Fibroblast of the conjunctiva (primary cell): ENCODE measurements at regions not wholly inside any gene's neighbourhood (a gene's known extent, or its start where the extent isn't known, plus 50 kb on each side); places are given as distances from the start of the nearest gene placed in this dataset.
"Not testable (repeated sequence)": the region's sequence is repeated elsewhere in the genome, so short reads cannot be mapped to it uniquely, and the experiment has no call there.

Experiments used
- DNase-seq: peaks from one replicate; pipeline ENCODE4 v3.0.0-alpha.2; 2010; ENCODE audit warnings: low read depth

DNA sequence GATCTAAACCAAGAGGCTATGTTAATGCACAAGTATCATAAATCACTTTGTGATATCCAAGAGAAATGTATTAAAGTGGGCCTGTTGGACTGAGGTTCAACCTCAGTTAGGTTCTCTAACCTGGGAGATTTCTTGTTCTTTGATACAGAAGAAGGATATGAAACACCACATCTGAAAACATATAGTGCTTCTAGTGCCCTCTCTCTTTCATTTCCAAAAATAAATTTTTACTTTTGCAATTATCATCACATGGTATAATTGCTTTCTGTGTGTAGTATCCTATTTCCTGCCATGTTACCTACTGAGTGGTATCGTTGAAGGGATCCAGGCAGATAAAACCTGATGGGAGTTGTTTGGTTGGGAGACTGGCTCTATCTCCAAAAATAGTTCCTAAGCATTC, 264.9 kb downstream of the CCER1 start:
- no peak for DNase-seq

DNA sequence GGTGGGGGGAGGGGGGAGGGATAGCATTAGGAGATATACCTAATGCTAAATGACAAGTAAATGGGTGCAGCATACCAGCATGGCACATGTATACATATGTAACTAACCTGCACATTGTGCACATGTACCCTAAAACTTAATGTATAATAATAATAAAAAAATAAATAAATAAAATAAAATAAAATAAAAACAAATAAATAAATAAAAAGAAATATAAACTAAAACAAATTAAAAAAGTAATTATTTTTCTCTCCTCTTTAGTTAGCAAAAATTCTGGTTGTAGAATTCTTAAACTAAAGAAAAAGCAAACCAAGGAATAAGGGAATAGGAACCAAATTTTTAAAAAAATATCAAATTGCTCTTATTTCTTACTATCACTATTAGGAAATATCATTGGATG, 267.3 kb downstream of the CCER1 start:
- not testable (repeated sequence) for DNase-seq

DNA sequence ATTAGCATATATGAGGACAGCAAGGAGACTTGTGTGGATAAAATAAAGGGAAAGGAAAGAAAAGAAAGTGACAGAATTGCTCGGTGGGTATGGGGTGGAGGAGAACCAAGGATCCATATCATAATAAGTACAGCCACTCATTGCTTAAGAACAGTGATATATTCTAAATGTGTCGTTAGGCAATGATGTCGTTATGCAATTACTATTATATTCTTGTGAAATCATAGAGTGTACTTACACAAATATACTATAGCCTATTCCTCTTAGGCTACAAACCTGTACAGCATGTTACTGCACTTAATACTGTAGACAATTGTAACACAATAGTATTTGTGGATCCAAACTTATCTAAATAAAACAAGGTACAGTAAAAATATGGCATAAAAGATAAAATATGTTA, 271.1 kb downstream of the CCER1 start:
- no peak for DNase-seq

DNA sequence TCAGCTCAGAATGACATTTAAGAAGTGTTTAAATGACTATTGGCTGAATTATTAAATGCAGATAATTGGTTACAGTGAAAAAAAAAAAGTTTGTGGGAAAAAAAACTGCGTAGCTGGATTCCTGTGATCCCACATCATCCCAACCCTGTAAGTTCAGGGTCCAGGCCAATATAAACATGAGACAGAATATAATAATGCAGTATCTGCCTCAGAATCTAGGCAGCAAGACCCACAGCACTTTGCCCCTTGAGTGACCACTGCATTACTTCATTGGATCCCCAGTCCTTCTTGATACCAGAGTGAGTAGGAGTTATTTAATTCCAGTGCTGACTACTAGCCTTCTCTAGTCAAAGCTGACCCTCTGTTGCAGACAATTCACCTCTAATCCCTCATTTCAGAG, 272.6 kb downstream of the CCER1 start:
- DNase-seq = no peak

DNA sequence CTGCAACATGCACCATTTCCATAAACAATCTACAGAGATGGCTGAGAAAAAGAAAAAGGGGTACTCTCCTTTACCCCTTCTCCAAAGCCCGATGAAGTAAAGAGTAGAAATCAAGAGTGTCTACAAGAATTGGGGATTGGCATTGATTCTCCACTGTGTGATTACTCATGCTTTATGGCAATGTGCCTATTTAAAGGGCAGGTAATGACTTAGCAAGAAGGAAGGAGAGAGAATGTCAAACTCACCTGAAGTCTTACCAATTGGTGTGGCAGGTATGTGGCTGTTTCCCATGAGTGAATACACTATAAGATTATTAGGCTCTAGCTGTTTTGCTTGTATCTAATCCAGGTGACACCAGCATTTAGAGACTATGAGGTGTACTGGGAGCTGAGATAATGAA, 275.3 kb downstream of the CCER1 start:
- DNase-seq = no peak

DNA sequence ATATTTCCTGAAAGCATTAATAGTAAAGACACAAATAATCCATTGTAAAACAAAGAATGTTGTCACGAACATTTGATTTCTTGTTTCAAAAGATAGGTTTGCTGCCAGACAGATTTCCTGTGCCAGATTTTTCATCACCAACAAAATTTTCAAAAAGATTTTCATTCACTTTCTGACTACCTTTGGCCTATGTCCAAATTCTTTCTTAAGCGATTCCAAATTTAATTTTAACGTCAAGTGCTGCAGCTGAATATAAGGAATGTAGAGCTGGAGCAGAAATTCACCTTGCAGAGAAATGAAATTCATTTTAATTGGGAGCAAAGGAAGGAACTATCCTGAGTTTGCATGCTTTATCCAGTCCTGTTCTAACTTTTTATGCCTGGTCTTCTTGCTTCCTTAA, 277.4 kb downstream of the CCER1 start:
- DNase-seq = no peak

DNA sequence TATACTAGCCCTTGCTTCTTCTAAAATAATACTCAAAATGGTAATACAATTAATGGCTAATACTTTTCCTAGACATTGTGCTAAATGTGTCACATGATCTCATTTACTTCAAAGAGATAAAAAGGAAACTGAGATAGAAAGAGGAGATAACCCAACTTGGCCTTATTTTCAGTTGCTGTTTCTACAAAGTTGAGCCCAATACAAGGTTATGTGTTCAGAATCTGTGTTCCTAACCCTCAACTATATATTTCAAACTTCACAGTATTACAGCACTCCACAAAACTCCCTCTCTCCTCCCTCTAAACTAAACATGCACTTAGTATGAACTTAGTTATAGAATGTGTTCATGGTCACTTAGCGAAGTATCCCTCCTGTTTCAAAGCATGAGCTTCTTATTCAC, 277.9 kb downstream of the CCER1 start:
- no peak for DNase-seq

DNA sequence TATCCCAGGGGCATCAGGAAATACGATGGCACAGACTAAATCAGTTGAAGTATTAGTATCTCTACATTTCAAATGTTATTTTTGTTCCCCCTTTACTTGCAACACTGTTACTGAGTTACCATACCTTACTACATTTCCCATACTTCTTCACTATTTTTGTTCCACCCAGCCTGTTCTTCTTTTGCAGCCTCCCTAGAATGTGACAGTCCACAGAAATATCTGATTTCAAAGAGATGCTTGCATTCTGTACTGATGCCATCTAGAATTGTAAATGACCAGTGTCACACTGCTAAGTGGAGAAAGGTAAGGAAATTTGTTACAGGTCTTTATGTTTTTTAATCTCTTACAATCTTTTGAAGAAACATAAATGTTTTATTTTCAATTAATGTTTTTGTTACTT, 279.9 kb downstream of the CCER1 start:
- DNase-seq = no peak

- no peak for DNase-seq
Measured at GRCh38 chr12:90672081-90672480, 282.9 kb downstream of the CCER1 start.

GRCh38 chr12:90663949-90664348, 291.0 kb downstream of the CCER1 start:
- not testable (repeated sequence) for DNase-seq

- DNase-seq = no peak
Measured at GRCh38 chr12:90659060-90659459, 295.9 kb downstream of the CCER1 start.

DNA sequence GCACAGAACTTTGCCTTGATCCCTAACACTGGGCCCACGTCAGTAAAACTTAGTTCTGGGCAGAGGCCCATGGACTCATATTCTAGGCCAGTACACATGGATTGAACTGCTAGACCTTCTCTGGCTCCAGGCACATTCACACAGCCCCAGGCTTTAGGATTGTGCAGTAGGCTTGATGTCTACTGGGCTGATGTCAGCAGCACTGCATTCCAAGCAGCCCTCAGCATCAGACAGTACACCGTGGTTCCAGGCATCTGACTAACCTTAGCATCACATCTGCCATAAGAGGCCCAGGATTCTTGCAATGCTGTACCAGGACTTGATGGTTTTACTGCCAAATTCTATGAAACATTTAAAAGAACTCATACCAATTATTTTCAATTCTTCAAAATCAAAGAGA, 301.9 kb downstream of the CCER1 start:
- DNase-seq = no peak

DNA sequence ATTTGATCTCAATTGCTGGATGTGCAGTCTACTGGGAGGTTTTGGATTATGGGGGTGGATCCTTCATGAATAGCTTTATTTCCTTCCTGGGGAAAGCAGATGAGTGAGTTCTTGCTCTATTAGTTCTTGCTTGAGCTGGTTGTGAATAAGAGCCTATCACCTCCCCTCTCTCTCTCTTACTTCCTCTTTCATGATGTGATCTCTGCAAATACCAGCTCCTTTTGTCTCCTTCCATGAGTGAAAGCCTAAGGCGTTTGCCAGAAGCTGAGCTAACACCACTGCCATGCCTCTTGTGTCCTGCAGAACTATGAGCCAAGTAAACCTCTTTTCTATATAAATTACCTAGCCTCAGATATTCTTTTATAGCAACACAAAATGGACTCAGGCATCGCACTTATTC, 302.7 kb downstream of the CCER1 start:
- DNase-seq = no peak

DNA sequence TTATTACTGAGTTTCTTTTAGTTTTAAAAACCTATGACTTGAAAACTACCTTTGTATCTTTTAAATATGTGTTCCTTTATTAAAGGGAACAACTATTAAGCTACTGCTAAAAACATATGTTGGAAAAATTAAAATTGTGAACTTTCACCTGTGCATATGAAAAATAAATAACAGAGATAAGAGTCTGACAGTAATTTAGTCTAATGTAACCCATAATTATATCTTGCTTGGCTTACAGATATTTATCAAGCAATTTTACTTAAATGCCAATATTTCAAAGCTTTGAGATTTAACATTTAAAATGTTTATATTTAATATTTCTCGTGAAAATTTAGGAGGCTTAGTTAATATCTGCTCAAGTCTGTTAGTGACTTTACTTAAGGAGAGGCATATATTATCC, 309.8 kb downstream of the CCER1 start:
- DNase-seq = no peak

GRCh38 chr12:90631591-90632212, 323.3 kb downstream of the CCER1 start:
- no peak for DNase-seq

GRCh38 chr12:90630006-90630405, 325.0 kb downstream of the CCER1 start:
- no peak for DNase-seq

DNA sequence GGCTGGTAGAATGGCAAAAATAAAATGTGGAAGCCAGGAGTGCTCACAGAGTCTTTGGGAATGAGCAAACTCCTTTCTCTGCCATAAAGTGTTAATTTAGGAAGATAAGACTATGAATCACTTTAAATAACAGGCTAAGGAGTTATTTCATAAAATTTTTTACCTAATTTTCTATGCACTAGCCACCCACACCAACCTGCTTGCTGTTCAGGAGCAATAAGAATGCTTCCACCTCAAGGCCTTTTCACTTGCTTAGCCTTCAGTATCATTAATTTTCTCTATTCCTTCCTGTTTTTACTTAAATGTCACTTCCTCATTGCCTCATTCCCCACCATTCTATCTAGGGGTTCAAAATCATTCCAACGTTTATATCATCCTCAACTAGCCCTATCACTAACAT, 326.8 kb downstream of the CCER1 start:
- DNase-seq = no peak

DNA sequence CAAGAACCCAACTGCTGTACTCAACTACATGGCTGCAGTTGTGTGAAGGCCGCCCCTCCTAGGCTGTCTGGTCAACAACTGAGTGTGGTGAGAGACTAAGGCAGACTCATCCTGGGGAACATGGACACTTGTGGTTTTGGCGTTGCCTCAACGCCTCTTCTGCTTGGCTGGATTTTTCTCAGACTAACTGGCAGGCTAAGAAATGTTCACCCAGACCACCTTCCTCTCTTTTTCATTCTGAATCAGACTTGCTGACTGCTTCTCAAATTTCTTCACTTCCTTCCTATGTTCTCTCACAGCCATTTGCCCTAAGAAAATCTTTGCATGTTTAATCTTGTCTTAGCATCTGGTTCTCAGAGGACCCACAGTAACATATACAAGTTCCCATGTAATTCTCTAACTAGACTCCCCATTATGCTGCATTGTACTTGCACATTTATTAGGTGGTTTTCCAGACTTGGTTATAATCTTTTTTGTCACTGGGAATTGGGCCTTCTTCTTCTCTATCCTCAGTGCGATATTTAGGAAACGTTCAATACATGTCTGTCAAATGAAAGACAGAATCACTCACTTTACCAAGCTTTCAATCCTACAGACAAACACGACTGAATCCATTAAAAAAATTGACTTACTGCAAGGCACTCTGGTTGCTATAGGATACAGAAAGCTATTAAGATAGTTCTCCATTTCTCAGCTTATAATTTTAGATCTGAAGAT, 327.6 kb downstream of the CCER1 start:
- no peak for DNase-seq

DNA sequence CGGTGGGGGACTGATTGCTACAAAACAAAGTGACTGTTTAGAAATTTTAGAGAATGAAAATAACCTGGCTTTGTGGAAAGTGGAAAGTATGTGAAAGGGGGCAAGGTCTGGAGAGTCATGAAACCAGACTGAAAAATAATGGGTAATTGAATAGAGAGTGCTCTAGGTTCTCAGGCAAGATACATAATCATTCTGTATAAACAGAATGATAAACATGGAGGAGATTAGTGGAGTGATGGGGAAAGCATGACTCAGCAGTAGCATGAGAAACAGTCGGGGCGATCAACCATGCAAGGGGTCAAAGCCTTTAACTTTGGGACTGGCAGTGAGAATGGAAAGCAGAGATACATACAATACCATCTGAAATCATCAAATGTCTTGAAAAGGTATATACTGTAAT, 332.5 kb downstream of the CCER1 start:
- no peak for DNase-seq

- DNase-seq = no peak
Measured at GRCh38 chr12:90621927-90622326, 333.0 kb downstream of the CCER1 start.

GRCh38 chr12:90619943-90620342, 335.0 kb downstream of the CCER1 start:
- no peak for DNase-seq

DNA sequence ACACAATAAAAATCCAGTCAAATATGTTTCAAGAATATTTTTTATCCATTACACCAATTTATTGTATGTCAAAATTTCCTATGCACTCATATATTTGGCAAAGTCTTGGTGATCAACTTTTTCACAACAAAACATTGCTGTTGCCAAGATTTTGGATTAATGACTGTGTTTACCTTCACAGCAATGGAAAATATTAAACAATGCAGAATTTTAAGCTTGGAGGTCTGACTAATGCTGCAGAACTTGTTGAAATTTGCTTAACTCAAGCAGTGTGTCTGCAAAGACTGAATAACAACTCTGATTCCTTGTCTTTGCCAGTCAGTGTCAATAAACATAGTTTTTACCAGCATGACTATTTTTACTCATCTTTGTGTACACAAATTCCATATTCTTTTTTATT, 336.4 kb downstream of the CCER1 start:
- DNase-seq = no peak

GRCh38 chr12:90611891-90612290, 343.1 kb downstream of the CCER1 start:
- no peak for DNase-seq

DNA sequence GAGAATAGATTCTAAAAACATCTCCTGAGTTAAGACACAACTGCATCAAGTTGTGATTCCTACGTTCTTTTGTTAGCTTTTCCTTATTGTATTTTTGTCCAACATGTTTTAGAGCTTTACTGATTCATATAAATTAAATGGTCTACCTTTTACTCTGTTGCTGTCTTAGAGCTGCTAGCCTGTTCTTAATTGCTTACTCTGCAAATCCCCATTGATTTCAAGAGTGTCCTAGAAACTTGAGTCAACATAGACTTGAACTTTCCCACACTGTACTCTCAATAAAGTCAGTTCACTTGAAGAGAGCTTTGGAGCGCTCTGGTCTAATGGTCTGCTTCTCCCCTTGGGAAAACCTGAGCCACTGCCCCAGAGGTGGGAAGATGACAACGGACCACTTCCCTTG, 343.9 kb downstream of the CCER1 start:
- DNase-seq = no peak
